HEK293 (cell line): ENCODE measurements at regions not wholly inside any gene's neighbourhood (a gene's known extent, or its start where the extent isn't known, plus 50 kb on each side); places are given as distances from the start of the nearest gene placed in this dataset.
A peak's percentile ranks its signal among the peaks of the same experiment; 100 is the strongest.

ENCODE experiments used
- CTCF ChIA-PET: fragments of 350-600 bp; formaldehyde crosslinking; extraction: SDS; loops from one replicate; lab custom pipeline; 2021; ENCODE audit warnings: antibody characterized with exemption; lab: Yijun Ruan, JAX
- POLR2A ChIA-PET: fragments of 300-600 bp; formaldehyde crosslinking; extraction: SDS; loops from one replicate; lab custom pipeline; 2020; ENCODE audit warnings: antibody characterized with exemption, inconsistent platforms; lab: Yijun Ruan, JAX
- H3K27ac ChIP-seq: fragments of 200-500 bp; sonication (Bioruptor generic); 2 replicates; pipeline ENCODE4 v1.5.1; 2014; ENCODE audit warnings: low read depth, low read length, control low read depth, inconsistent platforms; ENCODE audit errors: extremely low read depth
- H3K36me3 ChIP-seq, 2 experiments: fragments of 200-500 bp in 1 of 2; sonication (Bioruptor generic) in 1 of 2; 1 replicate in 1 of 2; 2 replicates in 1 of 2; pipeline ENCODE4 v1.5.1; 2014 to 2017; ENCODE audit warnings: inconsistent platforms in 2 of 2, low read length in 2 of 2; ENCODE audit not compliant: control insufficient read depth in 2 of 2, insufficient read depth in 1 of 2
- H3K4me1 ChIP-seq: fragments of 200-500 bp; sonication (Bioruptor generic); 2 replicates; pipeline ENCODE4 v1.5.1; 2014; ENCODE audit warnings: mild to moderate bottlenecking, low read length, inconsistent platforms; ENCODE audit not compliant: control insufficient read depth, insufficient read depth
- H3K4me3 ChIP-seq: 2 replicates; pipeline ENCODE4 v1.5.1; 2011; ENCODE audit warnings: low read depth, mild to moderate bottlenecking, control low read depth, low read length, moderate library complexity
- H3K9me3 ChIP-seq: fragments of 200-500 bp; sonication (Bioruptor generic); 2 replicates; pipeline ENCODE4 v1.5.1; 2014; ENCODE audit warnings: low read depth, low read length, inconsistent platforms; ENCODE audit not compliant: control insufficient read depth, insufficient read depth
- KLF17 ChIP-seq: fragments of 450-650 bp; formaldehyde crosslinking; IDR thresholded peaks from 2 replicates; pipeline ENCODE4 v1.5.1; 2016; ENCODE audit warnings: missing biosample characterization, missing genetic modification characterization
- MEIS1 ChIP-seq: sonication (generic); formaldehyde crosslinking; IDR thresholded peaks from 2 replicates; pipeline ENCODE4 v1.8.1; 2022; ENCODE audit warnings: missing genetic modification reagents, mild to moderate bottlenecking, borderline replicate concordance
- PRDM1 ChIP-seq: fragments of 450-650 bp; formaldehyde crosslinking; IDR thresholded peaks from 2 replicates; pipeline ENCODE4; 2016; ENCODE audit warnings: missing biosample characterization, missing genetic modification characterization
- PRDM4 ChIP-seq: fragments of 450-650 bp; formaldehyde crosslinking; IDR thresholded peaks from 2 replicates; pipeline ENCODE4 v1.5.1; 2017; ENCODE audit warnings: missing biosample characterization, missing genetic modification characterization
- ZBTB20 ChIP-seq: fragments of 450-650 bp; formaldehyde crosslinking; IDR thresholded peaks from 2 replicates; pipeline ENCODE4 v1.5.1; 2016; ENCODE audit warnings: missing biosample characterization, missing genetic modification characterization
- ZBTB6 ChIP-seq: fragments of 450-650 bp; formaldehyde crosslinking; IDR thresholded peaks from 2 replicates; pipeline ENCODE4 v1.5.1; 2017; ENCODE audit warnings: missing biosample characterization, missing genetic modification characterization
- ZNF169 ChIP-seq: fragments of 450-650 bp; formaldehyde crosslinking; IDR thresholded peaks from 2 replicates; pipeline ENCODE4 v1.5.1; 2016; ENCODE audit warnings: missing biosample characterization, missing genetic modification characterization
- ZNF223 ChIP-seq: fragments of 450-650 bp; formaldehyde crosslinking; IDR thresholded peaks from 2 replicates; pipeline ENCODE4 v1.5.1; 2016; ENCODE audit warnings: missing biosample characterization, missing genetic modification characterization
- ZNF26 ChIP-seq: fragments of 450-650 bp; formaldehyde crosslinking; IDR thresholded peaks from 2 replicates; pipeline ENCODE4 v1.5.1; 2016; ENCODE audit warnings: missing biosample characterization, missing genetic modification characterization
- ZNF398 ChIP-seq: fragments of 450-650 bp; formaldehyde crosslinking; IDR thresholded peaks from 2 replicates; pipeline ENCODE4 v1.5.1; 2017; ENCODE audit warnings: missing biosample characterization, missing genetic modification characterization
- ZNF426 ChIP-seq: fragments of 450-650 bp; formaldehyde crosslinking; IDR thresholded peaks from 2 replicates; pipeline ENCODE4 v1.5.1; 2017; ENCODE audit warnings: missing biosample characterization, missing genetic modification characterization, mild to moderate bottlenecking, inconsistent platforms, moderate library complexity
- ZNF521 ChIP-seq: fragments of 450-650 bp; formaldehyde crosslinking; IDR thresholded peaks from 2 replicates; pipeline ENCODE4 v1.5.1; 2017; ENCODE audit warnings: missing biosample characterization, mild to moderate bottlenecking, missing genetic modification characterization
- ZNF664 ChIP-seq: fragments of 450-650 bp; formaldehyde crosslinking; IDR thresholded peaks from 2 replicates; pipeline ENCODE4 v1.5.1; 2016; ENCODE audit warnings: missing biosample characterization, missing genetic modification characterization
- ZNF704 ChIP-seq: fragments of 450-650 bp; formaldehyde crosslinking; IDR thresholded peaks from 2 replicates; pipeline ENCODE4 v1.5.1; 2016; ENCODE audit warnings: missing biosample characterization, missing genetic modification characterization
- ZNF792 ChIP-seq: fragments of 450-650 bp; formaldehyde crosslinking; IDR thresholded peaks from 2 replicates; pipeline ENCODE4 v1.5.1; 2016; ENCODE audit warnings: missing biosample characterization, missing genetic modification characterization

- H3K9me3 ChIP-seq, result no peaks in the 10 kb centered on the region
- CTCF ChIA-PET, result interaction anchor here (0.9 kb wide), 1 partner anchor 589 kb away, joined by 4 read pairs; no protein-coding TSS in a partner anchor
- H3K4me3 ChIP-seq, result no peak overlapping the region
- H3K4me1 ChIP-seq, result no peaks in the 10 kb centered on the region
- no peak overlapping the region for H3K27ac ChIP-seq
- POLR2A ChIA-PET, result no interaction called here
- H3K36me3 ChIP-seq, result no peaks in the 10 kb centered on the region
- no peak for TF ChIP-seq ZNF426 (tag by site-specific recombination)
- no peak for TF ChIP-seq ZNF521 (tag by site-specific recombination)
- no peak for TF ChIP-seq ZNF169
- no peak for TF ChIP-seq MEIS1 (CRISPR knock-in tag)
- no peak for TF ChIP-seq ZNF26 (tag by site-specific recombination)
- no peak for TF ChIP-seq KLF17 (tag by site-specific recombination)
- no peak for TF ChIP-seq ZNF664 (tag by site-specific recombination)
- TF ChIP-seq ZBTB6, result no peak
- TF ChIP-seq PRDM4 (tag by site-specific recombination), result no peak
- no peak for TF ChIP-seq ZNF704 (tag by site-specific recombination)
- TF ChIP-seq ZBTB20, result no peak
- TF ChIP-seq ZNF792, result no peak
- no peak for TF ChIP-seq ZNF223 (tag by site-specific recombination)
Measured at GRCh38 chr6:128738112-128738511, 144.8 kb upstream of the LAMA2 start.

GRCh38 chr6:128736780-128737179 is 146.2 kb upstream of the LAMA2 start:
- CTCF ChIA-PET, result no interaction called here

More at GRCh38 chr6:128736780-128737179, 146.2 kb upstream of the LAMA2 start:
- Histone ChIP-seq H3K4me1 (no peaks in the 10 kb centered on the region), H3K9me3 (no peaks in the 10 kb centered on the region), H3K36me3 (no peaks in the 10 kb centered on the region), H3K27ac (no peak overlapping the region), H3K4me3 (no peak overlapping the region)
- POLR2A ChIA-PET, result no interaction called here
- TF ChIP-seq PRDM1 (tag by site-specific recombination) (peak; percentile 22; the same call in 1 of the 2 replicates), ZNF398 (tag by site-specific recombination) (no peak)
